ENCODE measurements at regions not wholly inside any gene's neighbourhood (a gene's known extent, or its start where the extent isn't known, plus 50 kb on each side); places are given as distances from the start of the nearest gene placed in this dataset.

DNA sequence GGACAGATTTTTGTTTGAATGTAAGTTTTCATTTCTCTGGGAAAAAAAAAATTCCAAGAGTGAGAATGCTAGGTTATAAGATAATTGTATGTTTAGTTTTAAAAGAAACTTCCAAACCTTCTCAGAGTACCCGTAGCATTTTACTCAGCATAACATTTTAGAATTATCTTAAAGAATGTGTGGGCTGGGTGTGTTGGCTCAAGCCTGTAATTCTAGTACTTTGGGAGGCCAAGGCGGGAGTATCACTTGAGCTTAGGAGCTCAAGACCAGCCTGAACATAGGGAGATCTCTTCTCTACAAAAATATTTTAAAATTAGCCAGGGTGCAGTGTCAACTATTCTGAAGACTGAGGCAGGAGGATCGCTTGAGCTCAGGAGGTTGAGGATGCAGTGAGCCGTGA, 57.4 kb upstream of the RMP24 start:
- H3K9me3 ChIP-seq = no peaks in the 10 kb centered on the region
- no peak for ATAC-seq

GRCh38 chr18:35917043-35917442, 55.4 kb upstream of the RMP24 start:
- no peaks in the 10 kb centered on the region for H3K36me3 ChIP-seq (ENCODE audit: low read depth)
- intact Hi-C loops (cut with DNase I, micrococcal nuclease) = no loop called here
- H3K4me1 ChIP-seq (ENCODE audit: low read depth) = no peaks in the 10 kb centered on the region
- no peak for TF ChIP-seq CTCF (IDR thresholded peaks at IDR 0.05)
- no peaks in the 10 kb centered on the region for H3K9me3 ChIP-seq
- H3K4me3 ChIP-seq = no peak overlapping the region
- no peak for DNase-seq
- no peak for ATAC-seq

More for the DNA sequence above, 57.4 kb upstream of the RMP24 start:
- Histone ChIP-seq H3K4me1 (ENCODE audit: low read depth) (no peaks in the 10 kb centered on the region), H3K36me3 (ENCODE audit: low read depth) (no peaks in the 10 kb centered on the region), H3K4me3 (no peak overlapping the region)
- no peak for DNase-seq
- intact Hi-C loops (cut with DNase I, micrococcal nuclease) = no loop called here
- TF ChIP-seq CTCF (IDR thresholded peaks at IDR 0.05) = no peak

GRCh38 chr18:35918564-35918963, 53.9 kb upstream of the RMP24 start:
- no peaks in the 10 kb centered on the region for H3K9me3 ChIP-seq
- intact Hi-C loops (cut with DNase I, micrococcal nuclease) = no loop called here
- ATAC-seq = no peak
- no peaks in the 10 kb centered on the region for H3K36me3 ChIP-seq (ENCODE audit: low read depth)
- no peaks in the 10 kb centered on the region for H3K4me1 ChIP-seq (ENCODE audit: low read depth)
- DNase-seq = no peak
- no peak overlapping the region for H3K4me3 ChIP-seq
- no peak for TF ChIP-seq CTCF (IDR thresholded peaks at IDR 0.05)

- H3K9me3 ChIP-seq = no peaks in the 10 kb centered on the region
- H3K4me1 ChIP-seq (ENCODE audit: low read depth) = no peaks in the 10 kb centered on the region
- no peaks in the 10 kb centered on the region for H3K36me3 ChIP-seq (ENCODE audit: low read depth)
- no peak for TF ChIP-seq CTCF (IDR thresholded peaks at IDR 0.05)
- intact Hi-C loops (cut with DNase I, micrococcal nuclease) = no loop called here
- H3K4me3 ChIP-seq = no peak overlapping the region
- DNase-seq = no peak
- ATAC-seq = no peak
These were observed 53.3 kb upstream of the RMP24 start for GRCh38 chr18:35919179-35919578.

DNA sequence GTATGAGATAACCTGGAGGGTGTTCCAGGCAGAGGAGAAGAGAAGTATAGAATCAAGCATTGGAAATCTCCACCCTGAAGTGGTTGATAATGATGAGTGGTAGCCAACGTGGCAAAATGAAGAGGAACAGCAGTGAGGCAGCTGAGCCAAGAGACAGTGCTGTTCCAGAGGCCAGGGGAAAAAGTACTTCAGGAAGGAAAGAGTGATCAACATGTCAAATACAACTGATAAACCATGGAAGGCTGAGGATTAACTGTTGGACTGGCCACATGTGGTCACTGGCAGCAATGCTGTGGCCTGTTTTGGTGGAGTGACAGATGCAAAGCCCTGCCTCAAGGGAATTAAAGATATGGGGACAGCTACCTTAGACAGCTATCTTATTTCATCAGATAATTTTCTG, 51.9 kb upstream of the RMP24 start:
- intact Hi-C loops (cut with DNase I, micrococcal nuclease) = no loop called here
- no peak for ATAC-seq
- TF ChIP-seq CTCF (IDR thresholded peaks at IDR 0.05) = no peak
- Histone ChIP-seq H3K4me1 (ENCODE audit: low read depth) (no peaks in the 10 kb centered on the region), H3K9me3 (no peaks in the 10 kb centered on the region), H3K4me3 (no peak overlapping the region), H3K36me3 (ENCODE audit: low read depth) (no peaks in the 10 kb centered on the region)
- no peak for DNase-seq

Small RNAs in the stretch of these regions (microRNA-seq; reads per million reads assigned to microRNA genes)
- gene MIR187 = 19.6 reads per million, percentile 41 among the genes with 10 or more reads in this experiment
